ENCODE measurements at regions not wholly inside any gene's neighbourhood (a gene's known extent, or its start where the extent isn't known, plus 50 kb on each side); places are given as distances from the start of the nearest gene placed in this dataset.

GRCh38 chr4:64584125-64584524, 174.9 kb upstream of the TECRL start:
- DNase-seq (ENCODE audit: low spot score): no peak

GRCh38 chr4:64582492-64582891, 173.2 kb upstream of the TECRL start:
- no peak for DNase-seq (ENCODE audit: low spot score)

GRCh38 chr4:64581422-64581821, 172.2 kb upstream of the TECRL start:
- peak; percentile 17 for DNase-seq (ENCODE audit: low spot score)

- DNase-seq (ENCODE audit: low spot score): no peak
These were observed 154.9 kb upstream of the TECRL start for GRCh38 chr4:64564126-64564525.

- no peak for DNase-seq (ENCODE audit: low spot score)
These were observed 150.3 kb upstream of the TECRL start for GRCh38 chr4:64559571-64559970.

- no peak for DNase-seq (ENCODE audit: low spot score)
These were observed 141.9 kb upstream of the TECRL start for GRCh38 chr4:64551125-64551524.

GRCh38 chr4:64545593-64545992, 136.3 kb upstream of the TECRL start:
- DNase-seq (ENCODE audit: low spot score): no peak

- peak; percentile 65 for DNase-seq (ENCODE audit: low spot score)
These were observed 130.1 kb upstream of the TECRL start for GRCh38 chr4:64539234-64539849.

- DNase-seq (ENCODE audit: low spot score): no peak
These were observed 129.0 kb upstream of the TECRL start for GRCh38 chr4:64538219-64538618.

GRCh38 chr4:64533637-64534036, 124.4 kb upstream of the TECRL start:
- DNase-seq (ENCODE audit: low spot score): no peak

GRCh38 chr4:64533159-64533558, 123.9 kb upstream of the TECRL start:
- no peak for DNase-seq (ENCODE audit: low spot score)

GRCh38 chr4:64520421-64520820, 111.2 kb upstream of the TECRL start:
- DNase-seq (ENCODE audit: low spot score): no peak

- no peak for DNase-seq (ENCODE audit: low spot score)
These were observed 109.3 kb upstream of the TECRL start for GRCh38 chr4:64518600-64518999.

GRCh38 chr4:64516176-64516575, 106.9 kb upstream of the TECRL start:
- no peak for DNase-seq (ENCODE audit: low spot score)

- DNase-seq (ENCODE audit: low spot score): no peak
These were observed 98.8 kb upstream of the TECRL start for GRCh38 chr4:64508089-64508488.

GRCh38 chr4:64503945-64504675, 94.9 kb upstream of the TECRL start:
- no peak for DNase-seq (ENCODE audit: low spot score)

- DNase-seq (ENCODE audit: low spot score): no peak
These were observed 94.2 kb upstream of the TECRL start for GRCh38 chr4:64503416-64503815.

GRCh38 chr4:64497491-64497890, 88.2 kb upstream of the TECRL start:
- no peak for DNase-seq (ENCODE audit: low spot score)

GRCh38 chr4:64495946-64496345, 86.7 kb upstream of the TECRL start:
- DNase-seq (ENCODE audit: low spot score): no peak

- DNase-seq (ENCODE audit: low spot score): no peak
These were observed 80.4 kb upstream of the TECRL start for GRCh38 chr4:64489628-64490027.

GRCh38 chr4:64479338-64479737, 70.1 kb upstream of the TECRL start:
- no peak for DNase-seq (ENCODE audit: low spot score)

GRCh38 chr4:64477127-64477526, 67.9 kb upstream of the TECRL start:
- DNase-seq (ENCODE audit: low spot score): no peak

- no peak for DNase-seq (ENCODE audit: low spot score)
These were observed 56.0 kb upstream of the TECRL start for GRCh38 chr4:64465263-64465662.

- DNase-seq (ENCODE audit: low spot score): no peak
These were observed 55.3 kb upstream of the TECRL start for GRCh38 chr4:64464581-64464980.
